ENCODE measurements at regions not wholly inside any gene's neighbourhood (a gene's known extent, or its start where the extent isn't known, plus 50 kb on each side); places are given as distances from the start of the nearest gene placed in this dataset.

DNA sequence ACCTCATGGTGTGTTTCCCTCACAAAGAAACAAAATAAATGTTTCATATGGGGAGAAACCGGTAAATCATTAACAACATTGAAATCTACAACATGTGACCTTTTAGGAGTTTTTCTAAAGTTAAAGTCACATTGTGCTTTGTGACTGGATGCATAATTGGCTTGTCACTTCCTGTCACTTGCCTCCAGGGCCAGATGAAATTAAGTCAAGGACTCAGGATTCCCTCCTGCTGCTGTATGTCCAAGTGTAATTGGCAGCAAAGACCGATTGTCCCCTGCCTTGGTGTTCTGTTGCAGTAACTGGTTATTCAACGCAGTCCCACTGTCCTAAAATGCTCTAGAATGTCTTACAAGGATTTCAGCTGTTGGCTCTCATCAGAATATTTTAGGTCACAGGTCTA, 448.2 kb downstream of the LIG4 start:
- TF ChIP-seq, protein P1, sequence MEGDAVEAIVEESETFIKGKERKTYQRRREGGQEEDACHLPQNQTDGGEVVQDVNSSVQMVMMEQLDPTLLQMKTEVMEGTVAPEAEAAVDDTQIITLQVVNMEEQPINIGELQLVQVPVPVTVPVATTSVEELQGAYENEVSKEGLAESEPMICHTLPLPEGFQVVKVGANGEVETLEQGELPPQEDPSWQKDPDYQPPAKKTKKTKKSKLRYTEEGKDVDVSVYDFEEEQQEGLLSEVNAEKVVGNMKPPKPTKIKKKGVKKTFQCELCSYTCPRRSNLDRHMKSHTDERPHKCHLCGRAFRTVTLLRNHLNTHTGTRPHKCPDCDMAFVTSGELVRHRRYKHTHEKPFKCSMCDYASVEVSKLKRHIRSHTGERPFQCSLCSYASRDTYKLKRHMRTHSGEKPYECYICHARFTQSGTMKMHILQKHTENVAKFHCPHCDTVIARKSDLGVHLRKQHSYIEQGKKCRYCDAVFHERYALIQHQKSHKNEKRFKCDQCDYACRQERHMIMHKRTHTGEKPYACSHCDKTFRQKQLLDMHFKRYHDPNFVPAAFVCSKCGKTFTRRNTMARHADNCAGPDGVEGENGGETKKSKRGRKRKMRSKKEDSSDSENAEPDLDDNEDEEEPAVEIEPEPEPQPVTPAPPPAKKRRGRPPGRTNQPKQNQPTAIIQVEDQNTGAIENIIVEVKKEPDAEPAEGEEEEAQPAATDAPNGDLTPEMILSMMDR (IDR thresholded peaks at IDR 0.05; ENCODE audit: low read depth, low read length): no peak
- no peak overlapping the region for H3K27ac ChIP-seq
- no peaks in the 10 kb centered on the region for H3K36me3 ChIP-seq
- no peaks in the 10 kb centered on the region for H3K27me3 ChIP-seq (ENCODE audit: insufficient read depth, low read depth, severe bottlenecking)
- DNase-seq: no peak
- no peaks in the 10 kb centered on the region for H3K9me3 ChIP-seq (ENCODE audit: severe bottlenecking)
- H3K4me3 ChIP-seq (ENCODE audit: low read depth, low read length): no peak overlapping the region

DNA sequence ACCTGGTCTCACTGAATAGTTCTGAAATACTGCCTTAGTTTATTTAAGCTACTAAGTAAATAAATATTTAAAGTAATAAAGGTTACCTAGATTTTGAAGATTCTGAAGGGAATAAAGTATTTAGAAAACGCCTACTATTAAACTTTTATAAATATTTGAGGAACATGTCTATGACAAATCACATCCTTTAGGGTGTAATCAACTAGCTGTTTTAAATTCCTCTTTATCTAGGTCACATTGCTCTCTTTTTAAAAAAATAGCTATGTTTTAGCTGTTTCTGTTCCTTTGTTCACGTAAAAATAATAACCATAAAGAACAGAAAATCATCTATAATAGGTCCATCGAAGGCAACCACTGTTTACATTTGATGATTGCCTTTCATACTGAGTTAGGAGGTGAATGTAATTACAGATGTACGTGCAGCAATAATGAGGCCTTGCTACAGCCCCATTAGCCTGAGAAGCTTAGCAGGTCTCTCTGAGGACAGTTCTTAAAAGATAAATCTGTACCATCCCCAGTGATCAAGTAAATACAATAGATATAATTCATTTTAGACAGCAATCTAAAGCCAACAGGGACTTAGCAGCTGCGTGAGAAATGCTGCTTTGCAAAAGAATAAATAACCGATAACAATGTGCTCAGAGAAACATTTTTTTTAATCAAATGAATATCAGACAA, 449.5 kb downstream of the LIG4 start:
- Histone ChIP-seq H3K4me3 (ENCODE audit: low read depth, low read length) (peak overlapping the region; percentile 22), H3K9me3 (ENCODE audit: severe bottlenecking) (no peaks in the 10 kb centered on the region), H3K27me3 (ENCODE audit: insufficient read depth, low read depth, severe bottlenecking) (no peaks in the 10 kb centered on the region), H3K36me3 (no peaks in the 10 kb centered on the region), H3K27ac (peak overlapping the region; percentile 23)
- peak; percentile 59 for DNase-seq
- TF ChIP-seq, protein P1 (IDR thresholded peaks at IDR 0.05; ENCODE audit: low read depth, low read length): no peak

DNA sequence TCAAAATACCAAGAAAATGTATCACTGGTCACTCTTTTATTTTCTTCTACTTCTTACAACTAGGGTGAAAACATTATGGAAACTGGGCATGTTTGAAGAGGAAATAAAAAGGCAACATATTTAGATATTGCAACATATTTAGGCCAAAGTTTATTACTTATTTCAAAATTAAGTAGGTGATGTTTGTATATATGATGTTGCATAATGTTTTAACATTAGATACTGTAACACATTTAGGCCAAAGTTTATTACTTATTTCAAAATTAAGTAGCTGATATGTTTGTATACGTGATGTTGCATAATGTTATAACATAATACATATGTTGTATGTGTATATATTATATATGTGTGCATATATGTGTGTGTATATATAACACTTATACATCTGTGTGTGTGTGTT, 451.3 kb downstream of the LIG4 start:
- no peak for DNase-seq
- Histone ChIP-seq H3K36me3 (no peaks in the 10 kb centered on the region), H3K4me3 (ENCODE audit: low read depth, low read length) (no peak overlapping the region), H3K9me3 (ENCODE audit: severe bottlenecking) (no peaks in the 10 kb centered on the region), H3K27ac (no peak overlapping the region), H3K27me3 (ENCODE audit: insufficient read depth, low read depth, severe bottlenecking) (no peaks in the 10 kb centered on the region)
- TF ChIP-seq, protein P1 (IDR thresholded peaks at IDR 0.05; ENCODE audit: low read depth, low read length): no peak

DNA sequence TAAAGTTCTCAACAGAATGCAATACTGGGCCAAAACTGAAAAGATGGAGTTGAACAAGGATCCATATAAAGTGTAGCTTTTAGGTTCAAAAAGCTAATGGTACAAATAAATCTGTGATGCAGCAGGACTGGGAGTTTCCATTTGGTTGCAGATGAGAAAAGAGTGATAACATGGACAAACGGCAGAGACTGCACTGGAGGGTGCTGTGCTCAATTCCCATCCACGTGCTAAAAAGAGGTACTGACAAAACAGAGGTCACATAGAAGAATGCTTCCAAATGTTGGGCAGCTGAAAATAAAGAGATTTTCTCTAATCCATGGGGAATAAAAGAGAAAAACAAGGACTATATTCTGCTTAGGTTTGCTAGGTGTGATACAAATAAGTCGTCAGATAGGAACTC, 461.6 kb downstream of the LIG4 start:
- TF ChIP-seq, protein P1 (IDR thresholded peaks at IDR 0.05; ENCODE audit: low read depth, low read length): no peak
- Histone ChIP-seq H3K9me3 (ENCODE audit: severe bottlenecking) (no peaks in the 10 kb centered on the region), H3K36me3 (no peaks in the 10 kb centered on the region), H3K4me3 (ENCODE audit: low read depth, low read length) (no peak overlapping the region), H3K27ac (no peak overlapping the region), H3K27me3 (ENCODE audit: insufficient read depth, low read depth, severe bottlenecking) (no peaks in the 10 kb centered on the region)
- no peak for DNase-seq

DNA sequence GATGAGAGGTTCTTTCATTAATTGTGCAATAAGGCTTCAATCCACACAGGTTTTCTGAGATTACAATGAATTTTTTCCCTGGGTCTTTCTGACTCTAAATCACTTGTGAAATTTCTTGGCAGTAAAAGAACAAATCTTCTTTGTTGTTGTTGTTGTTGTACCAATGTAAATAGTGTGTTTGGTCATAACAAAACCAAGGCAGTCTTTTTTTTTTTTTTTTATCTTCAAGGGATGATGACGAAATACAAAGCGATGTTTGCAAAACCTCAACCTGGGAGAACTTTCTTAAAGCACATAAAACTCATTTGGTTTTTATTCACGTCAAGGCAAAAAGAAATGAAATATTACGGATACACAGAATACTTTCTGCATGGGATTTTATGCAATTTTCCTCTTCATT, 462.0 kb downstream of the LIG4 start:
- Histone ChIP-seq H3K27ac (no peak overlapping the region), H3K9me3 (ENCODE audit: severe bottlenecking) (no peaks in the 10 kb centered on the region), H3K4me3 (ENCODE audit: low read depth, low read length) (no peak overlapping the region), H3K36me3 (no peaks in the 10 kb centered on the region), H3K27me3 (ENCODE audit: insufficient read depth, low read depth, severe bottlenecking) (no peaks in the 10 kb centered on the region)
- no peak for DNase-seq
- TF ChIP-seq, protein P1 (IDR thresholded peaks at IDR 0.05; ENCODE audit: low read depth, low read length): no peak

DNA sequence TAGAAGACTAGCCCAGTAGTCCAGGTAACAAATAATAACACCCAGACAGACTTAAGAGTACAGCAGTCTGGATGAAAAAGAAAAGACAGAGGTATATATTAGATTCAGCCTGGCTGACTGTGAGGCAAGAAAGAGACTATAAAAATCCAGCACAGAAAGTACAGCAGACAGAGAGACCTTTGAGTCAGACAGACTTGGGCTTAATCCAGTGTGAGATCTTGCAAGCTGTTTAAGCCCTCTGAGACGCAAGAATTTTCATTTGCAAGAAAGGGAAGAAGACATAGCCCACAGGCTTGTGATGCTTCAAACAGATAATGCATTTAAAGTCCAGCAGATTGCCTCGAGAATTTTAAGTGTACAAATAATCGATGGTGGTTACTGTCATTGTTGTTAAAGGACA, 471.4 kb downstream of the LIG4 start:
- peak; percentile 61 for DNase-seq

More for the DNA sequence above, 471.4 kb downstream of the LIG4 start:
- no peaks in the 10 kb centered on the region for H3K9me3 ChIP-seq (ENCODE audit: severe bottlenecking)
- H3K4me3 ChIP-seq (ENCODE audit: low read depth, low read length): no peak overlapping the region
- no peaks in the 10 kb centered on the region for H3K27me3 ChIP-seq (ENCODE audit: insufficient read depth, low read depth, severe bottlenecking)
- H3K36me3 ChIP-seq: no peaks in the 10 kb centered on the region
- peak overlapping the region; percentile 57 for H3K27ac ChIP-seq
- TF ChIP-seq, protein P1 (IDR thresholded peaks at IDR 0.05; ENCODE audit: low read depth, low read length): no peak

All from WERI-Rb-1 (cell line).